Activated T-cell treated with anti-CD3 and anti-CD28 coated beads, Interleukin-2, amount 50 U/mL, for 24 hours (primary cell): ENCODE measurements at regions not wholly inside any gene's neighbourhood (a gene's known extent, or its start where the extent isn't known, plus 50 kb on each side); places are given as distances from the start of the nearest gene placed in this dataset.
"Not testable (repeated sequence)": the region's sequence is repeated elsewhere in the genome, so short reads cannot be mapped to it uniquely, and the experiment has no call there.

Experiments used
- DNase-seq: peaks from one replicate; pipeline ENCODE4 v3.0.0-alpha.2; 2020
- H3K27ac Mint-ChIP-seq: 2 replicates; pipeline ENCODE4 v1.8.0; 2020; ENCODE audit warnings: mild to moderate bottlenecking, mixed read lengths
- H3K27me3 Mint-ChIP-seq: 2 replicates; pipeline ENCODE4 v1.8.0; 2020; ENCODE audit warnings: mixed read lengths
- H3K36me3 Mint-ChIP-seq: 2 replicates; pipeline ENCODE4 v1.8.0; 2020; ENCODE audit warnings: low read depth, mixed read lengths
- H3K4me1 Mint-ChIP-seq: 2 replicates; pipeline ENCODE4 v1.8.0; 2020; ENCODE audit warnings: low read depth, mixed read lengths
- H3K4me3 Mint-ChIP-seq: 2 replicates; pipeline ENCODE4 v1.8.0; 2020; ENCODE audit warnings: mild to moderate bottlenecking, moderate library complexity, mixed read lengths
- H3K9me3 Mint-ChIP-seq: 2 replicates; pipeline ENCODE4 v1.8.0; 2020; ENCODE audit warnings: mixed read lengths

- not testable (repeated sequence) for H3K9me3 Mint-ChIP-seq, H3K4me1 Mint-ChIP-seq, H3K27me3 Mint-ChIP-seq, DNase-seq, H3K36me3 Mint-ChIP-seq, H3K27ac Mint-ChIP-seq, H3K4me3 Mint-ChIP-seq
Measured at GRCh38 chr10:47711428-47711827, 52.0 kb downstream of the SYT15B start.

- DNase-seq, H3K36me3 Mint-ChIP-seq, H3K9me3 Mint-ChIP-seq, H3K27ac Mint-ChIP-seq, H3K4me3 Mint-ChIP-seq, H3K27me3 Mint-ChIP-seq, H3K4me1 Mint-ChIP-seq: not testable (repeated sequence)
Measured at GRCh38 chr10:47710443-47710842, 52.9 kb downstream of the SYT15B start.

- H3K27ac Mint-ChIP-seq, H3K27me3 Mint-ChIP-seq, H3K9me3 Mint-ChIP-seq, H3K36me3 Mint-ChIP-seq, H3K4me1 Mint-ChIP-seq: not testable (repeated sequence)
- H3K4me3 Mint-ChIP-seq: peak overlapping the region; percentile 48
- peak; percentile 80 for DNase-seq
Measured at GRCh38 chr10:47705698-47706414, 57.5 kb downstream of the SYT15B start.

- H3K27ac Mint-ChIP-seq, DNase-seq, H3K4me1 Mint-ChIP-seq, H3K4me3 Mint-ChIP-seq, H3K9me3 Mint-ChIP-seq, H3K27me3 Mint-ChIP-seq, H3K36me3 Mint-ChIP-seq: not testable (repeated sequence)
Measured at GRCh38 chr10:47701285-47701684, 62.1 kb downstream of the SYT15B start.

- H3K4me1 Mint-ChIP-seq, DNase-seq: not testable (repeated sequence)
Measured at GRCh38 chr10:47699854-47700253, 63.5 kb downstream of the SYT15B start.

GRCh38 chr10:47696170-47696569, 67.2 kb downstream of the SYT15B start:
- DNase-seq, H3K36me3 Mint-ChIP-seq, H3K4me1 Mint-ChIP-seq, H3K4me3 Mint-ChIP-seq, H3K9me3 Mint-ChIP-seq, H3K27ac Mint-ChIP-seq, H3K27me3 Mint-ChIP-seq: not testable (repeated sequence)

More at GRCh38 chr10:47699854-47700253, 63.5 kb downstream of the SYT15B start:
- H3K27me3 Mint-ChIP-seq, H3K36me3 Mint-ChIP-seq, H3K9me3 Mint-ChIP-seq, H3K27ac Mint-ChIP-seq, H3K4me3 Mint-ChIP-seq: not testable (repeated sequence)

- H3K9me3 Mint-ChIP-seq, H3K4me1 Mint-ChIP-seq, H3K27me3 Mint-ChIP-seq, H3K4me3 Mint-ChIP-seq, H3K27ac Mint-ChIP-seq, DNase-seq, H3K36me3 Mint-ChIP-seq: not testable (repeated sequence)
Measured at GRCh38 chr10:47695149-47695548, 68.2 kb downstream of the SYT15B start.

GRCh38 chr10:47690304-47690703, 73.1 kb downstream of the SYT15B start:
- not testable (repeated sequence) for H3K9me3 Mint-ChIP-seq, H3K36me3 Mint-ChIP-seq, H3K27me3 Mint-ChIP-seq, DNase-seq, H3K27ac Mint-ChIP-seq, H3K4me3 Mint-ChIP-seq, H3K4me1 Mint-ChIP-seq

- not testable (repeated sequence) for H3K4me3 Mint-ChIP-seq, H3K27ac Mint-ChIP-seq, H3K9me3 Mint-ChIP-seq, H3K27me3 Mint-ChIP-seq, H3K36me3 Mint-ChIP-seq, DNase-seq, H3K4me1 Mint-ChIP-seq
Measured at GRCh38 chr10:47683826-47684475, 79.4 kb downstream of the SYT15B start.

GRCh38 chr10:47681638-47681990, 81.8 kb downstream of the SYT15B start:
- H3K27me3 Mint-ChIP-seq, H3K9me3 Mint-ChIP-seq, DNase-seq, H3K4me3 Mint-ChIP-seq, H3K36me3 Mint-ChIP-seq, H3K27ac Mint-ChIP-seq, H3K4me1 Mint-ChIP-seq: not testable (repeated sequence)

- not testable (repeated sequence) for DNase-seq, H3K4me3 Mint-ChIP-seq
Measured at GRCh38 chr10:47680848-47681637, 82.3 kb downstream of the SYT15B start.

GRCh38 chr10:47676102-47676501, 87.3 kb downstream of the SYT15B start:
- not testable (repeated sequence) for H3K4me3 Mint-ChIP-seq, H3K27me3 Mint-ChIP-seq, H3K4me1 Mint-ChIP-seq, DNase-seq, H3K9me3 Mint-ChIP-seq, H3K36me3 Mint-ChIP-seq, H3K27ac Mint-ChIP-seq

More at GRCh38 chr10:47680848-47681637, 82.3 kb downstream of the SYT15B start:
- not testable (repeated sequence) for H3K4me1 Mint-ChIP-seq, H3K27me3 Mint-ChIP-seq, H3K9me3 Mint-ChIP-seq, H3K36me3 Mint-ChIP-seq, H3K27ac Mint-ChIP-seq

GRCh38 chr10:47675577-47675976, 87.8 kb downstream of the SYT15B start:
- H3K27ac Mint-ChIP-seq, H3K36me3 Mint-ChIP-seq, DNase-seq, H3K9me3 Mint-ChIP-seq, H3K27me3 Mint-ChIP-seq, H3K4me1 Mint-ChIP-seq, H3K4me3 Mint-ChIP-seq: not testable (repeated sequence)

GRCh38 chr10:47673128-47673527, 90.3 kb downstream of the SYT15B start:
- H3K36me3 Mint-ChIP-seq, H3K27ac Mint-ChIP-seq, H3K4me1 Mint-ChIP-seq, H3K27me3 Mint-ChIP-seq, H3K9me3 Mint-ChIP-seq, H3K4me3 Mint-ChIP-seq, DNase-seq: not testable (repeated sequence)

GRCh38 chr10:47670857-47671256, 92.5 kb downstream of the SYT15B start:
- H3K36me3 Mint-ChIP-seq, H3K4me3 Mint-ChIP-seq, H3K27me3 Mint-ChIP-seq, H3K27ac Mint-ChIP-seq, H3K9me3 Mint-ChIP-seq, DNase-seq, H3K4me1 Mint-ChIP-seq: not testable (repeated sequence)
